ENCODE measurements at regions not wholly inside any gene's neighbourhood (a gene's known extent, or its start where the extent isn't known, plus 50 kb on each side); places are given as distances from the start of the nearest gene placed in this dataset.

- TF ChIP-seq CTCF (conservative IDR thresholded peaks at IDR 0.05; ENCODE audit: low read depth, low read length), result no peak
- no peaks in the 10 kb centered on the region for H3K79me2 ChIP-seq (ENCODE audit: insufficient read depth, low read depth)
- H3K9ac ChIP-seq, result no peak overlapping the region
- H3K36me3 ChIP-seq (ENCODE audit: insufficient read depth), result no peaks in the 10 kb centered on the region
- no peak overlapping the region for H2AFZ ChIP-seq (ENCODE audit: low read depth)
- H4K20me1 ChIP-seq (ENCODE audit: insufficient read depth), result no peaks in the 10 kb centered on the region
- no peak overlapping the region for H3K4me2 ChIP-seq
- no peak overlapping the region for H3K27ac ChIP-seq
- no peaks in the 10 kb centered on the region for H3K4me1 ChIP-seq (ENCODE audit: low read depth, poor library complexity, severe bottlenecking)
- H3K4me3 ChIP-seq (IDR thresholded peaks at IDR 0.05; ENCODE audit: insufficient read depth, low read depth, low read length), result no peak overlapping the region
- no peaks in the 10 kb centered on the region for H3K27me3 ChIP-seq (ENCODE audit: insufficient read depth, low read depth)
Measured at GRCh38 chr6:50925548-50925947, 106.9 kb downstream of the TFAP2B start.

- Histone ChIP-seq H2AFZ (ENCODE audit: low read depth) (no peak overlapping the region), H3K9ac (no peak overlapping the region), H3K36me3 (ENCODE audit: insufficient read depth) (no peaks in the 10 kb centered on the region), H3K4me3 (IDR thresholded peaks at IDR 0.05; ENCODE audit: insufficient read depth, low read depth, low read length) (no peak overlapping the region), H3K27ac (no peak overlapping the region), H4K20me1 (ENCODE audit: insufficient read depth) (no peaks in the 10 kb centered on the region), H3K4me2 (no peak overlapping the region), H3K27me3 (ENCODE audit: insufficient read depth, low read depth) (no peaks in the 10 kb centered on the region), H3K79me2 (ENCODE audit: insufficient read depth, low read depth) (no peaks in the 10 kb centered on the region), H3K4me1 (ENCODE audit: low read depth, poor library complexity, severe bottlenecking) (no peaks in the 10 kb centered on the region)
- TF ChIP-seq CTCF (conservative IDR thresholded peaks at IDR 0.05; ENCODE audit: low read depth, low read length), result no peak
Measured at GRCh38 chr6:50925981-50926380, 107.3 kb downstream of the TFAP2B start.

- no peak overlapping the region for H3K27ac ChIP-seq
- no peaks in the 10 kb centered on the region for H4K20me1 ChIP-seq (ENCODE audit: insufficient read depth)
- TF ChIP-seq CTCF (conservative IDR thresholded peaks at IDR 0.05; ENCODE audit: low read depth, low read length), result no peak
- no peaks in the 10 kb centered on the region for H3K4me1 ChIP-seq (ENCODE audit: low read depth, poor library complexity, severe bottlenecking)
- no peaks in the 10 kb centered on the region for H3K27me3 ChIP-seq (ENCODE audit: insufficient read depth, low read depth)
- no peaks in the 10 kb centered on the region for H3K79me2 ChIP-seq (ENCODE audit: insufficient read depth, low read depth)
- H3K9ac ChIP-seq, result no peak overlapping the region
- no peak overlapping the region for H3K4me2 ChIP-seq
- H3K36me3 ChIP-seq (ENCODE audit: insufficient read depth), result no peaks in the 10 kb centered on the region
- no peak overlapping the region for H3K4me3 ChIP-seq (IDR thresholded peaks at IDR 0.05; ENCODE audit: insufficient read depth, low read depth, low read length)
- H2AFZ ChIP-seq (ENCODE audit: low read depth), result no peak overlapping the region
Measured at GRCh38 chr6:50927800-50928199, 109.1 kb downstream of the TFAP2B start.

GRCh38 chr6:50929323-50929722 lies 110.7 kb downstream of the TFAP2B start:
- Histone ChIP-seq H3K27me3 (ENCODE audit: insufficient read depth, low read depth) (no peaks in the 10 kb centered on the region), H2AFZ (ENCODE audit: low read depth) (no peak overlapping the region), H3K36me3 (ENCODE audit: insufficient read depth) (no peaks in the 10 kb centered on the region), H3K27ac (no peak overlapping the region), H3K4me3 (IDR thresholded peaks at IDR 0.05; ENCODE audit: insufficient read depth, low read depth, low read length) (no peak overlapping the region), H4K20me1 (ENCODE audit: insufficient read depth) (no peaks in the 10 kb centered on the region), H3K4me2 (no peak overlapping the region), H3K9ac (no peak overlapping the region), H3K4me1 (ENCODE audit: low read depth, poor library complexity, severe bottlenecking) (no peaks in the 10 kb centered on the region), H3K79me2 (ENCODE audit: insufficient read depth, low read depth) (no peaks in the 10 kb centered on the region)
- no peak for TF ChIP-seq CTCF (conservative IDR thresholded peaks at IDR 0.05; ENCODE audit: low read depth, low read length)

- Histone ChIP-seq H3K27me3 (ENCODE audit: insufficient read depth, low read depth) (no peaks in the 10 kb centered on the region), H3K4me3 (IDR thresholded peaks at IDR 0.05; ENCODE audit: insufficient read depth, low read depth, low read length) (no peak overlapping the region), H3K27ac (no peak overlapping the region), H3K79me2 (ENCODE audit: insufficient read depth, low read depth) (no peaks in the 10 kb centered on the region), H4K20me1 (ENCODE audit: insufficient read depth) (no peaks in the 10 kb centered on the region), H3K4me1 (ENCODE audit: low read depth, poor library complexity, severe bottlenecking) (no peaks in the 10 kb centered on the region), H3K9ac (no peak overlapping the region), H3K36me3 (ENCODE audit: insufficient read depth) (no peaks in the 10 kb centered on the region), H3K4me2 (no peak overlapping the region), H2AFZ (ENCODE audit: low read depth) (no peak overlapping the region)
- TF ChIP-seq CTCF (conservative IDR thresholded peaks at IDR 0.05; ENCODE audit: low read depth, low read length), result no peak
Measured at GRCh38 chr6:50935442-50935841, 116.8 kb downstream of the TFAP2B start.
